Liver (tissue), 8 donors: ENCODE measurements at regions not wholly inside any gene's neighbourhood (a gene's known extent, or its start where the extent isn't known, plus 50 kb on each side); places are given as distances from the start of the nearest gene placed in this dataset.

Experiments used
- DNase-seq: peaks from one replicate; pipeline ENCODE4 v3.0.0-alpha.2; 2017; ENCODE audit warnings: low spot score
- H3K27ac ChIP-seq, 2 donors: one replicate each; pipeline ENCODE4 v1.7.0; 2013; ENCODE audit warnings: inconsistent platforms in 2 of 2, low read length in 2 of 2, control low read depth in 1 of 2, low read depth in 1 of 2, mild to moderate bottlenecking in 1 of 2
- H3K27me3 ChIP-seq, 4 donors: one replicate each; pipeline versions ENCODE4 v1.6.1 to v1.7.0; 2013; ENCODE audit warnings: low read length in 3 of 4, inconsistent platforms in 1 of 4, mild to moderate bottlenecking in 1 of 4, moderate library complexity in 1 of 4; ENCODE audit not compliant: control insufficient read depth in 4 of 4, insufficient read depth in 4 of 4
- H3K36me3 ChIP-seq, 4 donors: one replicate each; pipeline versions ENCODE4 v1.6.1 to v1.7.0; 2013; ENCODE audit warnings: low read length in 3 of 4, mild to moderate bottlenecking in 3 of 4, low read depth in 1 of 4, moderate library complexity in 1 of 4; ENCODE audit not compliant: control insufficient read depth in 4 of 4, insufficient read depth in 3 of 4
- H3K4me1 ChIP-seq, 4 donors: one replicate each; pipeline versions ENCODE4 v1.6.1 to v1.7.0; 2013; ENCODE audit warnings: low read length in 3 of 4, mild to moderate bottlenecking in 3 of 4, moderate library complexity in 1 of 4; ENCODE audit not compliant: control insufficient read depth in 4 of 4, insufficient read depth in 4 of 4
- H3K4me3 ChIP-seq, 3 donors: one replicate each; pipeline versions ENCODE4 v1.6.1 to v1.7.0; 2013; ENCODE audit warnings: low read length in 3 of 3, control low read depth in 1 of 3, low read depth in 1 of 3, mild to moderate bottlenecking in 1 of 3
- H3K9ac ChIP-seq, 2 donors: one replicate each; pipeline ENCODE4 v1.7.0; 2013; ENCODE audit warnings: low read length in 2 of 2, mild to moderate bottlenecking in 2 of 2, moderate library complexity in 2 of 2, control low read depth in 1 of 2, low read depth in 1 of 2
- H3K9me3 ChIP-seq, 4 donors: one replicate each; pipeline versions ENCODE4 v1.6.1 to v1.7.0; 2013; ENCODE audit warnings: low read length in 3 of 4; ENCODE audit not compliant: control insufficient read depth in 4 of 4
- EGR1 ChIP-seq, 2 donors: IDR thresholded peaks; 2 replicates each; pipeline ENCODE4 v1.6.1; 2016 to 2018; ENCODE audit warnings: antibody characterized with exemption in 2 of 2, low read depth in 2 of 2
- FOXA1 ChIP-seq: IDR thresholded peaks from 2 replicates; pipeline ENCODE4 v1.6.1; 2016; ENCODE audit warnings: antibody characterized with exemption
- FOXA2 ChIP-seq: IDR thresholded peaks from 2 replicates; pipeline ENCODE4 v1.6.1; 2016; ENCODE audit warnings: antibody characterized with exemption
- GABPA ChIP-seq, 2 donors: IDR thresholded peaks in 1 of 2; conservative IDR thresholded peaks in 1 of 2; 2 replicates each; pipeline ENCODE4 v1.6.1; 2016; ENCODE audit warnings: antibody characterized with exemption in 2 of 2, mild to moderate bottlenecking in 1 of 2, moderate library complexity in 1 of 2
- HNF4A ChIP-seq, 2 donors: conservative IDR thresholded peaks; 2 replicates each; pipeline ENCODE4 v1.6.1; 2016; ENCODE audit warnings: antibody characterized with exemption in 2 of 2, mild to moderate bottlenecking in 2 of 2
- HNF4G ChIP-seq: IDR thresholded peaks from 2 replicates; pipeline ENCODE4 v1.6.1; 2016; ENCODE audit warnings: antibody characterized with exemption
- JUND ChIP-seq, 2 donors: IDR thresholded peaks; 2 replicates each; pipeline ENCODE4 v1.6.1; 2016; ENCODE audit warnings: antibody characterized with exemption in 2 of 2
- NR2F2 ChIP-seq: IDR thresholded peaks from 2 replicates; pipeline ENCODE4 v1.6.1; 2016; ENCODE audit warnings: antibody characterized with exemption
- RAD21 ChIP-seq, 2 donors: IDR thresholded peaks; 2 replicates each; pipeline ENCODE4 v1.6.1; 2016; ENCODE audit warnings: antibody characterized with exemption in 2 of 2, mild to moderate bottlenecking in 2 of 2
- REST ChIP-seq: IDR thresholded peaks from 2 replicates; pipeline ENCODE4 v1.6.1; 2016; ENCODE audit warnings: antibody characterized with exemption, mild to moderate bottlenecking
- RXRA ChIP-seq, 2 donors: IDR thresholded peaks; 2 replicates each; pipeline ENCODE4 v1.6.1; 2017 to 2018; ENCODE audit warnings: antibody characterized with exemption in 2 of 2, mild to moderate bottlenecking in 1 of 2
- SP1 ChIP-seq: IDR thresholded peaks from 2 replicates; pipeline ENCODE4 v1.6.1; 2018; ENCODE audit warnings: antibody characterized with exemption, mild to moderate bottlenecking
- TAF1 ChIP-seq: conservative IDR thresholded peaks from 2 replicates; pipeline ENCODE4 v1.6.1; 2016; ENCODE audit warnings: antibody characterized with exemption, mild to moderate bottlenecking
- YY1 ChIP-seq: IDR thresholded peaks from 2 replicates; pipeline ENCODE4 v1.6.1; 2016; ENCODE audit warnings: antibody characterized with exemption, mild to moderate bottlenecking
- WGBS: extraction: QIAGEN DNeasy Blood & Tissue Kit; methylation state at CpG from one replicate; pipeline ENCODE4 v1.1.7; 2013; 5-methylcytosine and 5-hydroxymethylcytosine counted together
- TF ChIP-seq, protein P1 (sequence below): IDR thresholded peaks from 2 replicates; pipeline ENCODE4 v1.6.1; 2016; ENCODE audit warnings: antibody characterized with exemption
- TF ChIP-seq, protein P2 (sequence below): fragments of 150-350 bp; IDR thresholded peaks from 2 replicates; pipeline ENCODE4 v1.5.1; 2017; ENCODE audit warnings: improper control_type of control experiment, low read depth, low read length; ENCODE audit not compliant: missing input control
- TF ChIP-seq, protein P3 (sequence below): IDR thresholded peaks from 2 replicates; pipeline ENCODE4 v1.6.1; 2016; ENCODE audit warnings: antibody characterized with exemption
- donor health status: healthy.
- donor health status: healthy.
- donor health status: healthy.
- donor health status: healthy.
- donor health status: healthy.

- WGBS = 89% methylated on average over 4 of the region's 4 CpGs
- no peak for DNase-seq
- no peaks in the 10 kb centered on the region for H3K36me3 ChIP-seq
These were observed 1178.7 kb downstream of the AACS start for GRCh38 chr12:126243814-126244440.

DNA sequence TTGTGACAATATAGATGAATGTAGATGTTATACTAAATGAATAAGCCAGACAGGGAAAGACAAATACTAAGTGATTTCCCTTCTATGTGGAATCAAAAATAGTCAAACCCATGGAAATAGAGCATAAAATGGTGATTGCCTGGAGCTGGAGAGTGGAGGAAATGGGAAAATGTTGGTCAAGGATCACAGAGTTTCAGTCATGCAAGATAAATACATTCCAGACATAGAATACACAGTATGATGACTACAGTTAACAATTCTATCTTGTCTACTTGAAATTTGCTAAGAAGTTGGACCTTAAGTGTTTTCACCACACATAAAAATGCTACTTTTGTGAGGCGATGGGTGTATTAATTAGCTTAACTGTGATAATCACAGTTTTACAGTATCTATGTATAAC is 1182.7 kb downstream of the AACS start:
- Histone ChIP-seq H3K9me3 (no peaks in the 10 kb centered on the region), H3K9ac (no peak overlapping the region), H3K36me3 (no peaks in the 10 kb centered on the region), H3K4me3 (no peak overlapping the region), H3K4me1 (no peaks in the 10 kb centered on the region), H3K27ac (no peak overlapping the region), H3K27me3 (no peaks in the 10 kb centered on the region)
- no peak for DNase-seq
- WGBS = 97% methylated on average over 1 of the region's 1 CpG
- TF ChIP-seq NR2F2 (no peak), SP1 (no peak), HNF4A (conservative IDR thresholded peaks at IDR 0.05) (no peak), TAF1 (no peak), REST (no peak), HNF4G (no peak), RAD21 (IDR thresholded peaks at IDR 0.05) (no peak), JUND (IDR thresholded peaks at IDR 0.05) (no peak), YY1 (no peak), EGR1 (IDR thresholded peaks at IDR 0.05; ENCODE audit: low read depth in 2 of 2) (no peak), FOXA2 (no peak), FOXA1 (no peak), GABPA (IDR thresholded peaks at IDR 0.05 in 1 of 2, conservative IDR thresholded peaks at IDR 0.05 in 1 of 2) (no peak), RXRA (IDR thresholded peaks at IDR 0.05) (no peak)
- TF ChIP-seq, protein P1, sequence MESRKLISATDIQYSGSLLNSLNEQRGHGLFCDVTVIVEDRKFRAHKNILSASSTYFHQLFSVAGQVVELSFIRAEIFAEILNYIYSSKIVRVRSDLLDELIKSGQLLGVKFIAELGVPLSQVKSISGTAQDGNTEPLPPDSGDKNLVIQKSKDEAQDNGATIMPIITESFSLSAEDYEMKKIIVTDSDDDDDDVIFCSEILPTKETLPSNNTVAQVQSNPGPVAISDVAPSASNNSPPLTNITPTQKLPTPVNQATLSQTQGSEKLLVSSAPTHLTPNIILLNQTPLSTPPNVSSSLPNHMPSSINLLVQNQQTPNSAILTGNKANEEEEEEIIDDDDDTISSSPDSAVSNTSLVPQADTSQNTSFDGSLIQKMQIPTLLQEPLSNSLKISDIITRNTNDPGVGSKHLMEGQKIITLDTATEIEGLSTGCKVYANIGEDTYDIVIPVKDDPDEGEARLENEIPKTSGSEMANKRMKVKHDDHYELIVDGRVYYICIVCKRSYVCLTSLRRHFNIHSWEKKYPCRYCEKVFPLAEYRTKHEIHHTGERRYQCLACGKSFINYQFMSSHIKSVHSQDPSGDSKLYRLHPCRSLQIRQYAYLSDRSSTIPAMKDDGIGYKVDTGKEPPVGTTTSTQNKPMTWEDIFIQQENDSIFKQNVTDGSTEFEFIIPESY = no peak
- TF ChIP-seq, protein P2, sequence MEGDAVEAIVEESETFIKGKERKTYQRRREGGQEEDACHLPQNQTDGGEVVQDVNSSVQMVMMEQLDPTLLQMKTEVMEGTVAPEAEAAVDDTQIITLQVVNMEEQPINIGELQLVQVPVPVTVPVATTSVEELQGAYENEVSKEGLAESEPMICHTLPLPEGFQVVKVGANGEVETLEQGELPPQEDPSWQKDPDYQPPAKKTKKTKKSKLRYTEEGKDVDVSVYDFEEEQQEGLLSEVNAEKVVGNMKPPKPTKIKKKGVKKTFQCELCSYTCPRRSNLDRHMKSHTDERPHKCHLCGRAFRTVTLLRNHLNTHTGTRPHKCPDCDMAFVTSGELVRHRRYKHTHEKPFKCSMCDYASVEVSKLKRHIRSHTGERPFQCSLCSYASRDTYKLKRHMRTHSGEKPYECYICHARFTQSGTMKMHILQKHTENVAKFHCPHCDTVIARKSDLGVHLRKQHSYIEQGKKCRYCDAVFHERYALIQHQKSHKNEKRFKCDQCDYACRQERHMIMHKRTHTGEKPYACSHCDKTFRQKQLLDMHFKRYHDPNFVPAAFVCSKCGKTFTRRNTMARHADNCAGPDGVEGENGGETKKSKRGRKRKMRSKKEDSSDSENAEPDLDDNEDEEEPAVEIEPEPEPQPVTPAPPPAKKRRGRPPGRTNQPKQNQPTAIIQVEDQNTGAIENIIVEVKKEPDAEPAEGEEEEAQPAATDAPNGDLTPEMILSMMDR = no peak
- TF ChIP-seq, protein P3, sequence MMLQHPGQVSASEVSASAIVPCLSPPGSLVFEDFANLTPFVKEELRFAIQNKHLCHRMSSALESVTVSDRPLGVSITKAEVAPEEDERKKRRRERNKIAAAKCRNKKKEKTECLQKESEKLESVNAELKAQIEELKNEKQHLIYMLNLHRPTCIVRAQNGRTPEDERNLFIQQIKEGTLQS = no peak

More at GRCh38 chr12:126243814-126244440, 1178.7 kb downstream of the AACS start:
- Histone ChIP-seq H3K27ac (no peak overlapping the region), H3K27me3 (no peaks in the 10 kb centered on the region), H3K9ac (no peak overlapping the region), H3K4me1 (no peaks in the 10 kb centered on the region), H3K4me3 (no peak overlapping the region), H3K9me3 (no peaks in the 10 kb centered on the region)
- TF ChIP-seq NR2F2 = no peak
- no peak for TF ChIP-seq HNF4A (conservative IDR thresholded peaks at IDR 0.05)
